Vagina (tissue), 2 donors: ENCODE measurements at regions not wholly inside any gene's neighbourhood (a gene's known extent, or its start where the extent isn't known, plus 50 kb on each side); places are given as distances from the start of the nearest gene placed in this dataset.

Source experiments
- POLR2A ChIP-seq, 2 donors: fragments of 450-650 bp; IDR thresholded peaks; one replicate each; pipeline ENCODE4 v1.6.1; 2017; ENCODE audit warnings: antibody characterized with exemption in 2 of 2, mild to moderate bottlenecking in 2 of 2, moderate library complexity in 2 of 2
- TF ChIP-seq, protein P1 (sequence below), 3 experiments: fragments of 450-650 bp in 2 of 3; fragments of 200-600 bp in 1 of 3; sonication (generic) in 1 of 3; IDR thresholded peaks; one replicate each; pipeline ENCODE4 v1.5.1; 2017 to 2019; ENCODE audit warnings: antibody characterized with exemption in 3 of 3, mild to moderate bottlenecking in 2 of 3, moderate library complexity in 2 of 3

GRCh38 chr9:32247168-32247567 lies 137.3 kb upstream of the ACO1 start:
- no peak for TF ChIP-seq POLR2A (IDR thresholded peaks at IDR 0.05)
- TF ChIP-seq, protein P1, sequence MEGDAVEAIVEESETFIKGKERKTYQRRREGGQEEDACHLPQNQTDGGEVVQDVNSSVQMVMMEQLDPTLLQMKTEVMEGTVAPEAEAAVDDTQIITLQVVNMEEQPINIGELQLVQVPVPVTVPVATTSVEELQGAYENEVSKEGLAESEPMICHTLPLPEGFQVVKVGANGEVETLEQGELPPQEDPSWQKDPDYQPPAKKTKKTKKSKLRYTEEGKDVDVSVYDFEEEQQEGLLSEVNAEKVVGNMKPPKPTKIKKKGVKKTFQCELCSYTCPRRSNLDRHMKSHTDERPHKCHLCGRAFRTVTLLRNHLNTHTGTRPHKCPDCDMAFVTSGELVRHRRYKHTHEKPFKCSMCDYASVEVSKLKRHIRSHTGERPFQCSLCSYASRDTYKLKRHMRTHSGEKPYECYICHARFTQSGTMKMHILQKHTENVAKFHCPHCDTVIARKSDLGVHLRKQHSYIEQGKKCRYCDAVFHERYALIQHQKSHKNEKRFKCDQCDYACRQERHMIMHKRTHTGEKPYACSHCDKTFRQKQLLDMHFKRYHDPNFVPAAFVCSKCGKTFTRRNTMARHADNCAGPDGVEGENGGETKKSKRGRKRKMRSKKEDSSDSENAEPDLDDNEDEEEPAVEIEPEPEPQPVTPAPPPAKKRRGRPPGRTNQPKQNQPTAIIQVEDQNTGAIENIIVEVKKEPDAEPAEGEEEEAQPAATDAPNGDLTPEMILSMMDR (IDR thresholded peaks at IDR 0.05): no peak
